Liver (tissue), 7 donors: ENCODE measurements at regions not wholly inside any gene's neighbourhood (a gene's known extent, or its start where the extent isn't known, plus 50 kb on each side); places are given as distances from the start of the nearest gene placed in this dataset.

Experiments
- DNase-seq: peaks from one replicate; pipeline ENCODE4 v3.0.0-alpha.2; 2017; ENCODE audit warnings: low spot score
- H3K27ac ChIP-seq, 2 donors: one replicate each; pipeline ENCODE4 v1.7.0; 2013; ENCODE audit warnings: inconsistent platforms in 2 of 2, low read length in 2 of 2, control low read depth in 1 of 2, low read depth in 1 of 2, mild to moderate bottlenecking in 1 of 2
- H3K27me3 ChIP-seq, 4 donors: one replicate each; pipeline versions ENCODE4 v1.6.1 to v1.7.0; 2013; ENCODE audit warnings: low read length in 3 of 4, inconsistent platforms in 1 of 4, mild to moderate bottlenecking in 1 of 4, moderate library complexity in 1 of 4; ENCODE audit not compliant: control insufficient read depth in 4 of 4, insufficient read depth in 4 of 4
- H3K36me3 ChIP-seq, 4 donors: one replicate each; pipeline versions ENCODE4 v1.6.1 to v1.7.0; 2013; ENCODE audit warnings: low read length in 3 of 4, mild to moderate bottlenecking in 3 of 4, low read depth in 1 of 4, moderate library complexity in 1 of 4; ENCODE audit not compliant: control insufficient read depth in 4 of 4, insufficient read depth in 3 of 4
- H3K4me1 ChIP-seq, 4 donors: one replicate each; pipeline versions ENCODE4 v1.6.1 to v1.7.0; 2013; ENCODE audit warnings: low read length in 3 of 4, mild to moderate bottlenecking in 3 of 4, moderate library complexity in 1 of 4; ENCODE audit not compliant: control insufficient read depth in 4 of 4, insufficient read depth in 4 of 4
- H3K4me3 ChIP-seq, 3 donors: one replicate each; pipeline versions ENCODE4 v1.6.1 to v1.7.0; 2013; ENCODE audit warnings: low read length in 3 of 3, control low read depth in 1 of 3, low read depth in 1 of 3, mild to moderate bottlenecking in 1 of 3
- H3K9ac ChIP-seq, 2 donors: one replicate each; pipeline ENCODE4 v1.7.0; 2013; ENCODE audit warnings: low read length in 2 of 2, mild to moderate bottlenecking in 2 of 2, moderate library complexity in 2 of 2, control low read depth in 1 of 2, low read depth in 1 of 2
- H3K9me3 ChIP-seq, 4 donors: one replicate each; pipeline versions ENCODE4 v1.6.1 to v1.7.0; 2013; ENCODE audit warnings: low read length in 3 of 4; ENCODE audit not compliant: control insufficient read depth in 4 of 4
- ATF3 ChIP-seq: IDR thresholded peaks from 2 replicates; pipeline ENCODE4 v1.6.1; 2016; ENCODE audit warnings: antibody characterized with exemption
- EGR1 ChIP-seq, 2 donors: IDR thresholded peaks; 2 replicates each; pipeline ENCODE4 v1.6.1; 2016 to 2018; ENCODE audit warnings: antibody characterized with exemption in 2 of 2, low read depth in 2 of 2
- FOXA1 ChIP-seq: IDR thresholded peaks from 2 replicates; pipeline ENCODE4 v1.6.1; 2016; ENCODE audit warnings: antibody characterized with exemption
- FOXA2 ChIP-seq: IDR thresholded peaks from 2 replicates; pipeline ENCODE4 v1.6.1; 2016; ENCODE audit warnings: antibody characterized with exemption
- GABPA ChIP-seq, 2 donors: IDR thresholded peaks in 1 of 2; conservative IDR thresholded peaks in 1 of 2; 2 replicates each; pipeline ENCODE4 v1.6.1; 2016; ENCODE audit warnings: antibody characterized with exemption in 2 of 2, mild to moderate bottlenecking in 1 of 2, moderate library complexity in 1 of 2
- HNF4A ChIP-seq, 2 donors: conservative IDR thresholded peaks; 2 replicates each; pipeline ENCODE4 v1.6.1; 2016; ENCODE audit warnings: antibody characterized with exemption in 2 of 2, mild to moderate bottlenecking in 2 of 2
- HNF4G ChIP-seq: IDR thresholded peaks from 2 replicates; pipeline ENCODE4 v1.6.1; 2016; ENCODE audit warnings: antibody characterized with exemption
- JUND ChIP-seq, 2 donors: IDR thresholded peaks; 2 replicates each; pipeline ENCODE4 v1.6.1; 2016; ENCODE audit warnings: antibody characterized with exemption in 2 of 2
- MAX ChIP-seq: IDR thresholded peaks from 2 replicates; pipeline ENCODE4 v1.6.1; 2016; ENCODE audit warnings: antibody characterized with exemption
- NR2F2 ChIP-seq: IDR thresholded peaks from 2 replicates; pipeline ENCODE4 v1.6.1; 2016; ENCODE audit warnings: antibody characterized with exemption
- RAD21 ChIP-seq, 2 donors: IDR thresholded peaks; 2 replicates each; pipeline ENCODE4 v1.6.1; 2016; ENCODE audit warnings: antibody characterized with exemption in 2 of 2, mild to moderate bottlenecking in 2 of 2
- REST ChIP-seq: IDR thresholded peaks from 2 replicates; pipeline ENCODE4 v1.6.1; 2016; ENCODE audit warnings: antibody characterized with exemption, mild to moderate bottlenecking
- RXRA ChIP-seq, 2 donors: IDR thresholded peaks; 2 replicates each; pipeline ENCODE4 v1.6.1; 2017 to 2018; ENCODE audit warnings: antibody characterized with exemption in 2 of 2, mild to moderate bottlenecking in 1 of 2
- SP1 ChIP-seq: IDR thresholded peaks from 2 replicates; pipeline ENCODE4 v1.6.1; 2018; ENCODE audit warnings: antibody characterized with exemption, mild to moderate bottlenecking
- TAF1 ChIP-seq: conservative IDR thresholded peaks from 2 replicates; pipeline ENCODE4 v1.6.1; 2016; ENCODE audit warnings: antibody characterized with exemption, mild to moderate bottlenecking
- YY1 ChIP-seq: IDR thresholded peaks from 2 replicates; pipeline ENCODE4 v1.6.1; 2016; ENCODE audit warnings: antibody characterized with exemption, mild to moderate bottlenecking
- ZBTB33 ChIP-seq: IDR thresholded peaks from 2 replicates; pipeline ENCODE4 v1.6.1; 2016; ENCODE audit warnings: antibody characterized with exemption
- WGBS: extraction: QIAGEN DNeasy Blood & Tissue Kit; methylation state at CpG from one replicate; pipeline ENCODE4 v1.1.7; 2013; 5-methylcytosine and 5-hydroxymethylcytosine counted together
- donor health status: healthy.
- donor health status: healthy.
- donor health status: healthy.
- donor health status: healthy.

- Histone ChIP-seq H3K27me3 (no peaks in the 10 kb centered on the region), H3K4me1 (no peaks in the 10 kb centered on the region), H3K4me3 (no peak overlapping the region), H3K27ac (no peak overlapping the region), H3K9ac (no peak overlapping the region), H3K9me3 (no peaks in the 10 kb centered on the region), H3K36me3 (no peaks in the 10 kb centered on the region)
- WGBS: 67% methylated on average over 2 of the region's 2 CpGs
- no peak for DNase-seq
- TF ChIP-seq FOXA1: no peak
- TF ChIP-seq TAF1: no peak
- no peak for TF ChIP-seq JUND (IDR thresholded peaks at IDR 0.05)
- no peak for TF ChIP-seq HNF4A (conservative IDR thresholded peaks at IDR 0.05)
- no peak for TF ChIP-seq YY1
- TF ChIP-seq HNF4G: no peak
- TF ChIP-seq EGR1 (IDR thresholded peaks at IDR 0.05; ENCODE audit: low read depth in 2 of 2): no peak
- TF ChIP-seq NR2F2: no peak
- no peak for TF ChIP-seq REST
- TF ChIP-seq ATF3: no peak
- TF ChIP-seq ZBTB33: no peak
These were observed 339.7 kb upstream of the PROX1 start for GRCh38 chr1:213647864-213648650.

GRCh38 chr1:213649373-213649772 lies 338.4 kb upstream of the PROX1 start:
- WGBS: 87% methylated on average over 10 of the region's 10 CpGs
- Histone ChIP-seq H3K9ac (no peak overlapping the region), H3K27ac (no peak overlapping the region), H3K36me3 (no peaks in the 10 kb centered on the region), H3K4me3 (no peak overlapping the region), H3K27me3 (no peaks in the 10 kb centered on the region), H3K4me1 (no peaks in the 10 kb centered on the region), H3K9me3 (no peaks in the 10 kb centered on the region)
- no peak for DNase-seq
- TF ChIP-seq MAX: no peak
- no peak for TF ChIP-seq EGR1 (IDR thresholded peaks at IDR 0.05; ENCODE audit: low read depth in 2 of 2)
- no peak for TF ChIP-seq ATF3
- TF ChIP-seq FOXA1: no peak
- TF ChIP-seq RXRA (IDR thresholded peaks at IDR 0.05): no peak
- TF ChIP-seq GABPA (IDR thresholded peaks at IDR 0.05 in 1 of 2, conservative IDR thresholded peaks at IDR 0.05 in 1 of 2): no peak
- no peak for TF ChIP-seq YY1
- no peak for TF ChIP-seq SP1
- no peak for TF ChIP-seq ZBTB33
- no peak for TF ChIP-seq FOXA2
- no peak for TF ChIP-seq REST
- TF ChIP-seq RAD21 (IDR thresholded peaks at IDR 0.05): no peak
- no peak for TF ChIP-seq NR2F2
- TF ChIP-seq HNF4G: no peak
- no peak for TF ChIP-seq HNF4A (conservative IDR thresholded peaks at IDR 0.05)
- TF ChIP-seq JUND (IDR thresholded peaks at IDR 0.05): no peak
